GM12878 (cell line): ENCODE measurements at regions not wholly inside any gene's neighbourhood (a gene's known extent, or its start where the extent isn't known, plus 50 kb on each side); places are given as distances from the start of the nearest gene placed in this dataset.

Source experiments
- ATAC-seq: fragments of 200-7000 bp; cut with Tn5 transposase; 3 replicates; pipeline ENCODE4 v1.9.1; 2020; ENCODE audit warnings: mild to moderate bottlenecking, moderate library complexity
- BruUV-seq: library from RNA; stranded (reverse); fragments of 400-500 nt; replicated peaks from 2 replicates; lab custom pipeline; 2021; lab: Mats Ljungman, UMichigan
- CTCF ChIA-PET: fragments of 300-600 bp; sonication (Branson Sonifier 250); formaldehyde crosslinking; extraction: SDS; loops from one replicate; lab custom pipeline; 2021; ENCODE audit warnings: inconsistent platforms; lab: Yijun Ruan, JAX
- POLR2A ChIA-PET: fragments of 350-600 bp; formaldehyde crosslinking; extraction: SDS; loops from one replicate; lab custom pipeline; 2021; ENCODE audit warnings: inconsistent platforms; lab: Charles Lee
- RAD21 ChIA-PET: fragments of 300-600 bp; sonication (Branson Sonifier 250); formaldehyde crosslinking; loops from one replicate; lab custom pipeline; 2023; ENCODE audit warnings: antibody characterized with exemption; ENCODE audit not compliant: unreplicated experiment; lab: Charles Lee
- SMC1A ChIA-PET: fragments of 300-600 bp; sonication (Branson Sonifier 250); formaldehyde crosslinking; loops from one replicate; lab custom pipeline; 2023; ENCODE audit not compliant: unreplicated experiment, uncharacterized antibody; lab: Charles Lee
- DNase-seq: peaks from one replicate; pipeline ENCODE4 v3.0.0-alpha.2; 2011; ENCODE audit warnings: low read depth, low spot score
- FAIRE-seq: peaks from 3 replicates; lab custom pipeline; 2011; peaks lifted over from hg19 to GRCh38; lab: Jason Lieb, UNC
- H2AFZ ChIP-seq: 2 replicates; pipeline ENCODE4 v1.6.0; 2011; ENCODE audit warnings: low read depth, low read length, control low read depth; ENCODE audit not compliant: control insufficient read depth
- H3K27ac ChIP-seq: 2 replicates; pipeline ENCODE4 v1.5.1; 2011; ENCODE audit warnings: control low read depth; ENCODE audit not compliant: control insufficient read depth, insufficient read depth
- H3K27me3 ChIP-seq, 2 experiments: replicated peaks in 1 of 2; 2 replicates each; pipeline versions ENCODE4 v1.6.0 to v1.6.1; 2011; ENCODE audit warnings: low read length in 1 of 2; ENCODE audit not compliant: control insufficient read depth in 2 of 2, insufficient read depth in 2 of 2
- H3K36me3 ChIP-seq, 2 experiments: 2 replicates each; pipeline ENCODE4 v1.5.1; 2011; ENCODE audit warnings: low read length in 1 of 2; ENCODE audit not compliant: control insufficient read depth in 2 of 2, insufficient read depth in 2 of 2
- H3K4me1 ChIP-seq: 2 replicates; pipeline ENCODE4 v1.6.1; 2011; ENCODE audit warnings: mild to moderate bottlenecking, low read length, moderate library complexity, mixed read lengths; ENCODE audit not compliant: control insufficient read depth, insufficient read depth
- H3K4me2 ChIP-seq: 2 replicates; pipeline ENCODE4 v1.6.0; 2011; ENCODE audit warnings: control low read depth; ENCODE audit not compliant: control insufficient read depth, insufficient read depth
- H3K4me3 ChIP-seq: fragments of 200-600 bp; sonication (generic); 2 replicates; pipeline ENCODE4 v1.5.1; 2016
- H3K79me2 ChIP-seq: 2 replicates; pipeline ENCODE4 v1.6.0; 2011; ENCODE audit warnings: low read length; ENCODE audit not compliant: control insufficient read depth, insufficient read depth
- H3K9ac ChIP-seq: 2 replicates; pipeline ENCODE4 v1.8.0; 2011; ENCODE audit warnings: low read length, control low read depth, mixed read lengths; ENCODE audit not compliant: control insufficient read depth, insufficient read depth
- H3K9me3 ChIP-seq: replicated peaks from 3 replicates; pipeline ENCODE4 v1.5.1; 2011; ENCODE audit warnings: mild to moderate bottlenecking, low read length; ENCODE audit not compliant: control insufficient read depth, insufficient read depth
- H4K20me1 ChIP-seq: 2 replicates; pipeline ENCODE4 v1.6.0; 2011; ENCODE audit not compliant: control insufficient read depth, insufficient read depth
- CTCF ChIP-seq, 3 experiments: IDR thresholded peaks in 2 of 3; conservative IDR thresholded peaks in 1 of 3; 2 replicates each; pipeline ENCODE4 v1.5.1; 2011; ENCODE audit warnings: low read depth in 3 of 3, low read length in 3 of 3, mild to moderate bottlenecking in 3 of 3, control low read depth in 2 of 3, moderate library complexity in 2 of 3, inconsistent platforms in 1 of 3, mixed read lengths in 1 of 3; ENCODE audit not compliant: control insufficient read depth in 2 of 3, insufficient read depth in 1 of 3; ENCODE audit errors: extremely low read depth in 1 of 3
- EED ChIP-seq: sonication (generic); IDR thresholded peaks from 2 replicates; pipeline ENCODE4 v1.6.1; 2016; ENCODE audit warnings: antibody characterized with exemption, low read depth
- FOS ChIP-seq: IDR thresholded peaks from 3 replicates; pipeline ENCODE4 v1.6.1; 2011; ENCODE audit warnings: borderline replicate concordance; ENCODE audit not compliant: insufficient read length; ENCODE audit errors: extremely low read depth
- HDGF ChIP-seq: fragments of 450-650 bp; IDR thresholded peaks from 2 replicates; pipeline ENCODE4 v1.6.1; 2016; ENCODE audit warnings: antibody characterized with exemption
- NR2F1 ChIP-seq: fragments of 450-650 bp; conservative IDR thresholded peaks from 2 replicates; pipeline ENCODE4 v1.6.1; 2017; ENCODE audit warnings: mild to moderate bottlenecking
- SIX5 ChIP-seq: IDR thresholded peaks from 2 replicates; pipeline ENCODE4 v1.6.1; 2011; ENCODE audit warnings: mild to moderate bottlenecking, low read depth, low read length, moderate library complexity; ENCODE audit not compliant: severe bottlenecking
- SPI1 ChIP-seq: IDR thresholded peaks from 2 replicates; pipeline ENCODE4 v1.6.1; 2011; ENCODE audit warnings: low read depth, mild to moderate bottlenecking, low read length, moderate library complexity, borderline replicate concordance; ENCODE audit not compliant: insufficient read depth
- TCF12 ChIP-seq: IDR thresholded peaks from 2 replicates; pipeline ENCODE4 v1.6.1; 2011; ENCODE audit warnings: low read depth, mild to moderate bottlenecking, low read length
- in situ Hi-C: fragments of 300-500 bp; cut with MboI; formaldehyde crosslinking; loops from 9 replicates; pipeline ENCODE4 v1.14.3; 2018; ENCODE audit warnings: mixed read lengths
- intact Hi-C: fragments of 100-400 bp; cut with micrococcal nuclease; formaldehyde crosslinking; loops from one replicate; pipeline ENCODE4 v1.14.2; 2022; ENCODE audit not compliant: unreplicated experiment

- TF ChIP-seq SIX5 = no peak
- no peak for TF ChIP-seq EED
- no peak for TF ChIP-seq HDGF
- no peak for TF ChIP-seq FOS
- no peak for TF ChIP-seq CTCF (IDR thresholded peaks at IDR 0.05 in 2 of 3, conservative IDR thresholded peaks at IDR 0.05 in 1 of 3; ENCODE audit: control insufficient read depth in 2 of 3, extremely low read depth in 1 of 3, insufficient read depth in 1 of 3, low read depth in 3 of 3, low read length in 3 of 3)
- no peak for TF ChIP-seq NR2F1
- TF ChIP-seq SPI1 = no peak
- TF ChIP-seq, all 136 proteins: peak for 0
- Histone ChIP-seq H3K27ac (no peak overlapping the region), H3K9me3 (no peaks in the 10 kb centered on the region), H3K36me3 (no peaks in the 10 kb centered on the region), H3K79me2 (no peaks in the 10 kb centered on the region), H3K4me2 (no peak overlapping the region), H2AFZ (no peak overlapping the region), H3K27me3 (no peaks in the 10 kb centered on the region), H4K20me1 (no peaks in the 10 kb centered on the region), H3K4me1 (no peaks in the 10 kb centered on the region), H3K9ac (no peak overlapping the region), H3K4me3 (no peak overlapping the region)
- no peak for ATAC-seq
- no peak for FAIRE-seq
- ChIA-PET CTCF (no interaction called here), SMC1A (no interaction called here), RAD21 (no interaction called here), POLR2A (no interaction called here)
- no TSS peak for BruUV-seq
- intact Hi-C loops = no loop called here
- in situ Hi-C loops = no loop called here
- DNase-seq = no peak
Observed at GRCh38 chr14:27715561-27715960, 1051.0 kb upstream of the FOXG1 start.

- Histone ChIP-seq H3K79me2 (no peaks in the 10 kb centered on the region), H3K4me2 (no peak overlapping the region), H4K20me1 (no peaks in the 10 kb centered on the region), H2AFZ (no peak overlapping the region), H3K9ac (no peak overlapping the region), H3K27ac (no peak overlapping the region), H3K36me3 (no peaks in the 10 kb centered on the region), H3K9me3 (no peaks in the 10 kb centered on the region), H3K4me1 (no peaks in the 10 kb centered on the region), H3K27me3 (no peaks in the 10 kb centered on the region), H3K4me3 (no peak overlapping the region)
- ChIA-PET SMC1A (no interaction called here), CTCF (no interaction called here), POLR2A (no interaction called here), RAD21 (no interaction called here)
- TF ChIP-seq TCF12 = no peak
- FAIRE-seq (no peak), ATAC-seq (no peak), DNase-seq (no peak)
- intact Hi-C loops (no loop called here), in situ Hi-C loops (no loop called here)
- no TSS peak for BruUV-seq
Observed at GRCh38 chr14:27721760-27722159, 1044.8 kb upstream of the FOXG1 start.
